ENCODE measurements at regions not wholly inside any gene's neighbourhood (a gene's known extent, or its start where the extent isn't known, plus 50 kb on each side); places are given as distances from the start of the nearest gene placed in this dataset.

GRCh38 chr3:191111722-191112121 is 87.3 kb upstream of the OSTN start:
- no peak overlapping the region for H3K27ac ChIP-seq (ENCODE audit: poor library complexity, severe bottlenecking)
- TF ChIP-seq CTCF (IDR thresholded peaks at IDR 0.05; ENCODE audit: poor library complexity, severe bottlenecking), result no peak
- DNase-seq (ENCODE audit: low spot score) (no peak), ATAC-seq (ENCODE audit: low read depth) (no peak)
- H3K27me3 ChIP-seq (ENCODE audit: insufficient read depth, poor library complexity, severe bottlenecking), result no peaks in the 10 kb centered on the region
- no peaks in the 10 kb centered on the region for H3K9me3 ChIP-seq (ENCODE audit: severe bottlenecking)
- H3K4me1 ChIP-seq (ENCODE audit: insufficient read depth, poor library complexity, severe bottlenecking), result no peaks in the 10 kb centered on the region
- no peak overlapping the region for H3K4me3 ChIP-seq (ENCODE audit: severe bottlenecking)
- no peaks in the 10 kb centered on the region for H3K36me3 ChIP-seq (ENCODE audit: low read depth)

DNA sequence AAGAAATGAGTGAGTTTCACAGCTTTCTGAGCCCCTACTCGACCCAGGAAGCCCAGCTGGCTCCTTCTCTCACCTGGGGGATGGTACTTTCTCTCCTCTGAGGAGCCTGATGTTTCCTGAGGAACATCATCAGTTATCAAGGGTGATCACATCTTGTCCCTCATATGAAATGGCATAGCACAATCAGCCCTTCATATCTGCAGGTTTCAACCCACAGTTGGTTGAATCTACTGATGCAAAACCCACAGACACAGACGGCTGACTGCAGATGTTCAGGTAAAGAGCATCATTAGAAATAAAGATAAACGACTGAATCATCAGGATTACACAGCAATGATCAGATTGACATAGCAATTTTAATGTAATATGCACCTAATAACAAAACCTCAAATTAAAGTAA is 93.6 kb upstream of the OSTN start:
- TF ChIP-seq CTCF (IDR thresholded peaks at IDR 0.05; ENCODE audit: poor library complexity, severe bottlenecking), result no peak
- no peak for ATAC-seq (ENCODE audit: low read depth)
- DNase-seq (ENCODE audit: low spot score), result no peak
- no peak overlapping the region for H3K4me3 ChIP-seq (ENCODE audit: severe bottlenecking)
- no peaks in the 10 kb centered on the region for H3K36me3 ChIP-seq (ENCODE audit: low read depth)
- peaks cover 8% of the 10 kb centered on the region for H3K4me1 ChIP-seq (ENCODE audit: insufficient read depth, poor library complexity, severe bottlenecking)
- H3K27me3 ChIP-seq (ENCODE audit: insufficient read depth, poor library complexity, severe bottlenecking), result no peaks in the 10 kb centered on the region
- H3K9me3 ChIP-seq (ENCODE audit: severe bottlenecking), result no peaks in the 10 kb centered on the region
- H3K27ac ChIP-seq (ENCODE audit: poor library complexity, severe bottlenecking), result no peak overlapping the region

- Histone ChIP-seq H3K4me3 (ENCODE audit: severe bottlenecking) (no peak overlapping the region), H3K36me3 (ENCODE audit: low read depth) (no peaks in the 10 kb centered on the region), H3K27me3 (ENCODE audit: insufficient read depth, poor library complexity, severe bottlenecking) (no peaks in the 10 kb centered on the region), H3K27ac (ENCODE audit: poor library complexity, severe bottlenecking) (peak overlapping the region; percentile 49), H3K9me3 (ENCODE audit: severe bottlenecking) (no peaks in the 10 kb centered on the region), H3K4me1 (ENCODE audit: insufficient read depth, poor library complexity, severe bottlenecking) (peaks cover 14% of the 10 kb centered on the region)
- ATAC-seq (ENCODE audit: low read depth) (peak; percentile 64; the same call in 2 of the 3 replicates), DNase-seq (ENCODE audit: low spot score) (no peak)
- no peak for TF ChIP-seq CTCF (IDR thresholded peaks at IDR 0.05; ENCODE audit: poor library complexity, severe bottlenecking)
Observed at GRCh38 chr3:191100516-191100915, 98.5 kb upstream of the OSTN start.

DNA sequence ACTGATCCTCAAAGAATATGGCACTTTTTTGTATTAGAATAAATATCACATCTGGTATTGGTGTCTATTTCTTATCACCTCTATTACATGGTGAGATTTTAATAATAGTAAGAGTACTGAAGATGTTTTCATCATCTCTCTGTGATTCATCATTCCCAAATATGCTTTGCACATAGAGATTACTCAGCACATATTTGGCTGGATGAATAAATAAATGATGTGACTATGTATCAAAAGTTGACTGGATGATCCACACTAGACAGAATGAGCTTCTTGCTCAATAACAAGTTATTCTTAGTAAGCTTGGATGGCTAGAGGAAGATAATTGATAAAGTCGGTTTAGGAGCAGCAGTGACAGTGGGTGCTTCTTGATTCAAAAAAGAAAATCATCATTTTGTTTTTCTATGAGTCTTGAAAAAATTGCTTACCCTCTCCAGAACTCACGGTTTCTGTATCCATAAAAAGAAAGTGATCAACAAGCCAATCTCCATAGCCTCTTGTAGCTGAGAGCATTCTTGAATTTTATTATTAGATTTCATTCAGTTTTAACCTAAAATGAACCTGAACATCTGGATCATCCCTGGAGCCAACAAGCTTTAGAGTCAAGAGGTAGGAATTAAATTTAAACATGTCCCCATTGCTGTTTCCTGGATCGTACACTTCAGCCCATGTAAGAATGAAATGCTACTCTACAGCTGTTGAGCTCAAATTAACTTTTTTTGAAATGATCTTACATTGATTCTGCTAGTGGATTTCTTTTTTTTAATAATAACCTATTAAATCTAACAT is 104.8 kb upstream of the OSTN start:
- TF ChIP-seq CTCF (IDR thresholded peaks at IDR 0.05; ENCODE audit: poor library complexity, severe bottlenecking), result no peak
- Histone ChIP-seq H3K9me3 (ENCODE audit: severe bottlenecking) (no peaks in the 10 kb centered on the region), H3K36me3 (ENCODE audit: low read depth) (no peaks in the 10 kb centered on the region), H3K27ac (ENCODE audit: poor library complexity, severe bottlenecking) (peak overlapping the region; percentile 22), H3K4me1 (ENCODE audit: insufficient read depth, poor library complexity, severe bottlenecking) (peaks cover 7% of the 10 kb centered on the region), H3K27me3 (ENCODE audit: insufficient read depth, poor library complexity, severe bottlenecking) (no peaks in the 10 kb centered on the region), H3K4me3 (ENCODE audit: severe bottlenecking) (no peak overlapping the region)
- ATAC-seq (ENCODE audit: low read depth) (peak; percentile 97), DNase-seq (ENCODE audit: low spot score) (no peak)

GRCh38 chr3:191087391-191087790 is 111.7 kb upstream of the OSTN start:
- Histone ChIP-seq H3K4me1 (ENCODE audit: insufficient read depth, poor library complexity, severe bottlenecking) (peaks cover 2% of the 10 kb centered on the region), H3K9me3 (ENCODE audit: severe bottlenecking) (no peaks in the 10 kb centered on the region), H3K4me3 (ENCODE audit: severe bottlenecking) (no peak overlapping the region), H3K27ac (ENCODE audit: poor library complexity, severe bottlenecking) (no peak overlapping the region), H3K36me3 (ENCODE audit: low read depth) (no peaks in the 10 kb centered on the region), H3K27me3 (ENCODE audit: insufficient read depth, poor library complexity, severe bottlenecking) (no peaks in the 10 kb centered on the region)
- DNase-seq (ENCODE audit: low spot score) (no peak), ATAC-seq (ENCODE audit: low read depth) (no peak)
- no peak for TF ChIP-seq CTCF (IDR thresholded peaks at IDR 0.05; ENCODE audit: poor library complexity, severe bottlenecking)
